Activated T-helper 9 cell treated with anti-CD3 and anti-CD28 coated beads, Interleukin-2, amount 50 U/mL, for 16 hours (primary cell): ENCODE measurements at regions not wholly inside any gene's neighbourhood (a gene's known extent, or its start where the extent isn't known, plus 50 kb on each side); places are given as distances from the start of the nearest gene placed in this dataset.
"Not testable (repeated sequence)": the region's sequence is repeated elsewhere in the genome, so short reads cannot be mapped to it uniquely, and the experiment has no call there.

Experiments used
- DNase-seq: peaks from one replicate; pipeline ENCODE4 v3.0.0-alpha.2; 2020; ENCODE audit warnings: low read depth

GRCh38 chr4:24202579-24202978 lies 312.7 kb upstream of the PPARGC1A start:
- DNase-seq = no peak

- no peak for DNase-seq
Measured at GRCh38 chr4:24197955-24198354, 308.1 kb upstream of the PPARGC1A start.

DNA sequence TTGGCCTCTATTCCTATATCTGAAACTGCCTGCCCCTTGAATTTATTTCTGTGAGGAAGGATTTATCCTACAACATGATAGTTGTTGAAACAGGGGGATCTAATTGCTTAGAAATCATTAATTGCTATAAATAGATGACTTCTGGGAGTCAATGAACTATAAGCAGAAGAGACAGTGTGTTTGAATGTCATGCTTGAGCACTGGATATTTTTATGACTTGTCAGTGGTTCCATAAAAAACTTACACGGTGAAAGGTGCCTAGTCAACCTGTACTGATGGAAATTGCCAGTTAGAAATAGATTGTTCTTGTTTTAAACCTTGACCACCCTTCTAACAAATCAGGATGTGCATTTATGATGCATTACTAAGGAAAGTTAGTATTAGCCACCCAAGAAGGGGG lies 306.9 kb upstream of the PPARGC1A start:
- DNase-seq = no peak

GRCh38 chr4:24195991-24196736 lies 306.3 kb upstream of the PPARGC1A start:
- DNase-seq = no peak

- no peak for DNase-seq
Measured at GRCh38 chr4:24192018-24192641, 302.3 kb upstream of the PPARGC1A start.

DNA sequence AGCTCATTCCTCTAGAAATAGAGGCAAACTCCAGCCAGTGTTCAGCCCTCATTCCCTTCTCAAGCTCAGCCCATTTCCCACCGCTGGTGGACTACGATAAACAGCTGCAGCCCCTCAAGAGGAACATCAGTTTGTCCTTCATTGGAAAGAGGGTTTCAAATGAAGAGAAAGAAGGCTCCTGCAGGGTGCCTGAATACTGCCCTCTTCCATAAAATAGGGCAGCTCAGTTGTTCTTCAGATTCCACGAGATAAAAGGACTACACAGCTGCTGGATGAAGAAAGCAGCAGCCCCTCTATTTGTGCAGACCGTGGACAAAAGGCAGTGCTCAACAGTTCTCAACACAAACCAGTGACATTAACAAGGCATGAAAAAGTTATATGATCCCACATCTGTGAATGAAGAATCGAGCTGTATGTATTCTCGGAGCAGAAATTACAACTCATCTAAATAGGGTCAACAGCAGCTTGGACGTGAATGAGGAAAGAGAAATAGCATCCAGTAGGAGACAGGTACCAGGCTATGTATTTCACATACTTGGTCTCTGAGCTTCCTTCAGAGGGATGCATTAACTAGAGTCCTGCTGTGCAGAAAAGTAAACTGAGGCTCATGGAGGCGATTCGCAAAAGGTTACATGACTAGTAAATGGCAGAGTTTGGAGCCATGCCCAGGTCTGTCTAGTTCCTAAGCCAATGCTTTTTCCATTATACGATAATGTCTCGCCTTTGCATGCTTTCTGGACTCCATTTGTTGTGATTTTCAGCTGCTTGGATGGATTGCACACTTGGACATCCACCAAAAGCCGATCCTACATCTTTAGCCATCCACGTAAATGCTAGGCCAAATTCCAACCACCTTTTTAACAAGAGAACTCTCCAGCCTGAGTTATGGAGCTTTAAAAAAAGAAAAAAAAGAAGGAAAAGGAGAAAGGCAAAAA lies 301.2 kb upstream of the PPARGC1A start:
- no peak for DNase-seq

- no peak for DNase-seq
Measured at GRCh38 chr4:24188459-24188858, 298.6 kb upstream of the PPARGC1A start.

DNA sequence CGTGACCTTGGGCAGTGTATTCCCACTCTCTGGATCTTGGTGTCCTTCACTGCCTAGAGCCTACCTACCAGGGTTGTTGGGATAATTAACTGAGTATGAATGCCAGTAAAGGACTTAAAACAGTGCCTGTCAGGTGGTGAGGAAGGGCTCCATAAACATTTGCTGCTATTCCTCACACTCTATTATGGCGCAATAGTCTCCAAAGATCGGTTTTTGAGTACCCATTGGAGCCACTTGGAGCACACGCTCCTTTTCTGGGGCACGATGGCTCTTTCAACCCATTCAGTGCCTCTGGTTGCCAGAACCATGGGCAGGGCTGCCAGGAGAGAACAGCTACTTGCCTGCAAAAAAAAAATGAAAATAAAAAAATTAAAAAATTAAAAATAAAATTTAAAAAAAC lies 296.6 kb upstream of the PPARGC1A start:
- DNase-seq = no peak

GRCh38 chr4:24181005-24181404 lies 291.2 kb upstream of the PPARGC1A start:
- DNase-seq = no peak

- no peak for DNase-seq
Measured at GRCh38 chr4:24180586-24180985, 290.7 kb upstream of the PPARGC1A start.

GRCh38 chr4:24179201-24179840 lies 289.5 kb upstream of the PPARGC1A start:
- DNase-seq = no peak

DNA sequence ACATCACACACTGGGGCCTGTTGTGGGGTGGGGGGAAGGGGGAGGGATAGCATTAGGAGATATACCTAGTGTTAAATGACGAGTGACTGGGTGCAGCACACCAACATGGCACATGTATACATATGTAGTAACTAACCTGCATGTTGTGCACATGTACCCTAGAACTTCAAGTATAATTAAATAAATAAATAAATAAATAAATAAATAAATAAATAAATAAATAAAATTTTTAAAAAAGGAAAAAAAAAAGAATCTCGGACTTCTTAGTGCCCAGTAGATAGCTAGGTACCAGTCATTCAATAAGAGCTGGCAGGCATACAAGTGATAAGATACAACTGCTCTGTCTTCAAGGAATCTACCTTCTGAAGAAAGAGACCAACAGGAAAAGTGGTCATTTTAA lies 287.6 kb upstream of the PPARGC1A start:
- DNase-seq = not testable (repeated sequence)

- no peak for DNase-seq
Measured at GRCh38 chr4:24175707-24176106, 285.9 kb upstream of the PPARGC1A start.

- no peak for DNase-seq
Measured at GRCh38 chr4:24174602-24175001, 284.8 kb upstream of the PPARGC1A start.

- DNase-seq = no peak
Measured at GRCh38 chr4:24172406-24172805, 282.6 kb upstream of the PPARGC1A start.

- no peak for DNase-seq
Measured at GRCh38 chr4:24169956-24170355, 280.1 kb upstream of the PPARGC1A start.

GRCh38 chr4:24168658-24169057 lies 278.8 kb upstream of the PPARGC1A start:
- DNase-seq = no peak

DNA sequence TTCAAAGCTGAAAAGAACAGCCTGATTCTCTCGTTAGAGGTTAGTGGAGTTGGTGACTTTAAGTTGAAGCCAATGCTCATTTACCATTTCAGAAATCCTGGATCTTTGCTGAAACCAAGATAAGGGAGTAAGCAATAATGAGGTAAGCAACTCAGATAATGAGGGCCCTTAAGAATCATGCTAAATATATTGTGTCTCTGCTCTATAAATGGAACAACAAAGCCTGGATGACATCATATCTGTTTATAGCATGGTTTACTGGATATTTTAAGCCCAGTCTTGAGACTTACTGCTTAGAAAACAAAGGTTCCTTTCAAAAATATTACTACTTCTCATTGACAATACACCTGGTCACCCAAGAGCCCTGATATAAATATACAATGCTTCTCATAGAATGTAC lies 276.7 kb upstream of the PPARGC1A start:
- no peak for DNase-seq

- DNase-seq = no peak
Measured at GRCh38 chr4:24164797-24165196, 274.9 kb upstream of the PPARGC1A start.

DNA sequence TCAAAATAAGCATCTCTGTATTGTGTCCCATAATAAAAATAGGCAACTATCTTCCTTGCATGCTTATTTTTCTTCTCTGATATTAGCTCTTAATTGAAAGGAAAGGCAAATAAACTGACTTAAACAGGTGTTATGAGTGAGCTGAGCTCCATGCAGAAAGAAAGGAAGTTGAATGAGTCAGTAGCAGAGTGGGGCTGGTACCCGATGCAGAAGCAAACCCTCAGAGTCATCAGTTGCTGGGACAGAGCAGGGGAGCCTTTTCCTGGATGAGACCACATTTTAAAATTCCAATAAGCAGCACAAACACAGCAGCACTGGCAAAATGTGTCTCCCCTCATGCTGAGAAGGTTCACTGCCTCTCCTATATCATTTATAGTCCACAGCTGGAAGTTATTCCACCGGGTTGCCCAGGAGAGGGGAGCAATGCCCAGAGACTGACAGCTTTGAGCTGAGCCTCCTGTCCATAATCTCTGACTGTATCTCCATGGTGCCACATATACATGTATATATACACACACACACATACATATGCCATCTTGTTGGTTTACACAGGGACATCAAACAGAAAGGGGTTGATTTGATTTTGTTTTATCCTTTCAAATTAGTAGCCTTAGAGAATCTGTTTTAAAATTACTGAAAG lies 274.3 kb upstream of the PPARGC1A start:
- no peak for DNase-seq

- no peak for DNase-seq
Measured at GRCh38 chr4:24163314-24163713, 273.5 kb upstream of the PPARGC1A start.

DNA sequence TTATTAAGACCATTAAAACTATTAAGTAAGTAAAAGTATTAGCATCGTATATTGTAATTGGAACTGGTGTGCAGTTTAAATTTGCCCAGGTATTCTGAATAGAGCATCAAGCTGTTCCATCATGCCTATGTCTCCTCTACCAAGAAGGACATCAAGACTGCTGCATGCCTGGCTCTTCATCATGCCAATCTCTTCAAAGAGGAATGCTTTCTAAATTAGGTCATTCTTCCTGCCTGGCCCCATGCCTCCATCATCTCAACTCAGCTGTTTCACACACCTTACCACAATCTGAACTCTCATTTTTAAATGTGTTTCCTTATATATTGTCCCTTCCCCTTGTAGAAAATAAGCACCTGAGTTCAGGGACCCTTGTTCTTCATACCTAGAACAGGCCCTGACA lies 270.5 kb upstream of the PPARGC1A start:
- no peak for DNase-seq
